ENCODE measurements at regions not wholly inside any gene's neighbourhood (a gene's known extent, or its start where the extent isn't known, plus 50 kb on each side); places are given as distances from the start of the nearest gene placed in this dataset.

DNA sequence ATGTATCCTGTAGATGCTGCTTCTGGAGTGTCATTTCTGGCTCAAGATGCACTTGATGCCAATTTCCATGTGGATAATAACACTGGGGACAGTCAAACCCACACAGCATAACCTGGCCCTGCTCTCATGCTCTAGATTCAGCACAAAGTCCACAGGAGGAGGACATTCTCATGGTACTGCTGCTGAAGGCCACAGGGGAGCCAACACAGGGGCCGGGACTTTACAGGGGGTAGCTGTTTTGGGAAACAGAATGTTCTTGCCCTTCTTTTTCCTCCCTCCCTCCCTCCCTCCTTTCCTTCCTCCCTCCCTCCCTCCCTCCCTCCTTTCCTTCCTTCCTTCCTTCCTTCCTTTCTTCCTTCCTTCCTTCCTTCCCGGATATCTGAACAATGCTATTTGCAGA, 477.4 kb downstream of the PDCD6IP start:
- Mint-ChIP-seq H3K27me3 (ENCODE audit: low read depth) (no peaks in the 10 kb centered on the region), H3K9me3 (ENCODE audit: low read depth) (peaks cover 12% of the 10 kb centered on the region), H3K4me1 (ENCODE audit: low read depth) (peaks cover 2% of the 10 kb centered on the region), H3K4me3 (ENCODE audit: unreplicated experiment) (no peak overlapping the region), H3K27ac (ENCODE audit: unreplicated experiment) (no peak overlapping the region), H3K36me3 (ENCODE audit: low read depth) (no peaks in the 10 kb centered on the region)
- TF ChIP-seq, protein P1, sequence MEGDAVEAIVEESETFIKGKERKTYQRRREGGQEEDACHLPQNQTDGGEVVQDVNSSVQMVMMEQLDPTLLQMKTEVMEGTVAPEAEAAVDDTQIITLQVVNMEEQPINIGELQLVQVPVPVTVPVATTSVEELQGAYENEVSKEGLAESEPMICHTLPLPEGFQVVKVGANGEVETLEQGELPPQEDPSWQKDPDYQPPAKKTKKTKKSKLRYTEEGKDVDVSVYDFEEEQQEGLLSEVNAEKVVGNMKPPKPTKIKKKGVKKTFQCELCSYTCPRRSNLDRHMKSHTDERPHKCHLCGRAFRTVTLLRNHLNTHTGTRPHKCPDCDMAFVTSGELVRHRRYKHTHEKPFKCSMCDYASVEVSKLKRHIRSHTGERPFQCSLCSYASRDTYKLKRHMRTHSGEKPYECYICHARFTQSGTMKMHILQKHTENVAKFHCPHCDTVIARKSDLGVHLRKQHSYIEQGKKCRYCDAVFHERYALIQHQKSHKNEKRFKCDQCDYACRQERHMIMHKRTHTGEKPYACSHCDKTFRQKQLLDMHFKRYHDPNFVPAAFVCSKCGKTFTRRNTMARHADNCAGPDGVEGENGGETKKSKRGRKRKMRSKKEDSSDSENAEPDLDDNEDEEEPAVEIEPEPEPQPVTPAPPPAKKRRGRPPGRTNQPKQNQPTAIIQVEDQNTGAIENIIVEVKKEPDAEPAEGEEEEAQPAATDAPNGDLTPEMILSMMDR (IDR thresholded peaks at IDR 0.05), result no peak
- no peak for DNase-seq (ENCODE audit: low spot score)

DNA sequence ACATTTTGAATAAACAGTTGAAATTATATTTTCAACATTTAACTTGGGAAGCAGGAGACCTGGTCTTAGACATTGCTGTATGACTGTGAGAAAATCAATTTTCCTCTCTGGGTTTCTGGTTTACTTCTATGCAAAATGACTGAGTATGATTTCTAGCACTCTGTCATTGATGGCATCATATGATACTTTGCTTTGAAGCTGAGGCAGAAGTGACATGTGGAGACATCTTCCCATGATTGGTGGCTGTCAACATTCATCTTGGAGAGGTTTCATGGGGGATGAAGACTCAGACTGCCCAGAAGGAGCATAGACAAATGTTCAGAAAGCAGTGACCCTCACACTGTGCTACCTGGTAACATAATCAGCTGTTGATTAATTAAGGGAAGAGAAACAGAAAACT, 477.9 kb downstream of the PDCD6IP start:
- no peak overlapping the region for H3K4me3 Mint-ChIP-seq (ENCODE audit: unreplicated experiment)
- no peak for DNase-seq (ENCODE audit: low spot score)
- no peaks in the 10 kb centered on the region for H3K36me3 Mint-ChIP-seq (ENCODE audit: low read depth)
- TF ChIP-seq, protein P1 (IDR thresholded peaks at IDR 0.05), result no peak
- no peak overlapping the region for H3K27ac Mint-ChIP-seq (ENCODE audit: unreplicated experiment)
- peaks cover 12% of the 10 kb centered on the region for H3K9me3 Mint-ChIP-seq (ENCODE audit: low read depth)
- peaks cover 2% of the 10 kb centered on the region for H3K4me1 Mint-ChIP-seq (ENCODE audit: low read depth)
- no peaks in the 10 kb centered on the region for H3K27me3 Mint-ChIP-seq (ENCODE audit: low read depth)

DNA sequence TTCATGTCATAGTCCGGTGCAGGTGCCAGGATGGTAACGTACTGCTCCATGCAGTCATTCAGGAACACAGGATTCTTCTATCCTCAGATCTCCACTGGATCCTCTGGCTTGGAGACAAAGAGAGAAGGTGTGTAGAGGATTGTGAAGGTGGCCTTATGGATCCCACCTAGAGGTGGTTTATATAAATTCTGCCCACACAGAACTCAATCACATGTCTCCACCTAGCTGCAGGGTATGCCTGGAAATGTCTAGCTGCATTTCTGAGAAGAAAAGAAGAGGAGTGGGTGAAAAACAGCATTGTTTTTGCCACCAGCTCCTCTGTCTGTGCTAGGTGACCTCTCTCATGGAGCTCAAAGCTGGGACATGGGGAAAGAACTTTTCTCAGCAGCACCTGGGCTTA, 478.7 kb downstream of the PDCD6IP start:
- Mint-ChIP-seq H3K9me3 (ENCODE audit: low read depth) (peaks cover 7% of the 10 kb centered on the region), H3K4me3 (ENCODE audit: unreplicated experiment) (no peak overlapping the region), H3K27ac (ENCODE audit: unreplicated experiment) (no peak overlapping the region), H3K4me1 (ENCODE audit: low read depth) (peaks cover 2% of the 10 kb centered on the region), H3K36me3 (ENCODE audit: low read depth) (no peaks in the 10 kb centered on the region), H3K27me3 (ENCODE audit: low read depth) (no peaks in the 10 kb centered on the region)
- no peak for DNase-seq (ENCODE audit: low spot score)
- TF ChIP-seq, protein P1 (IDR thresholded peaks at IDR 0.05), result peak; percentile 10

DNA sequence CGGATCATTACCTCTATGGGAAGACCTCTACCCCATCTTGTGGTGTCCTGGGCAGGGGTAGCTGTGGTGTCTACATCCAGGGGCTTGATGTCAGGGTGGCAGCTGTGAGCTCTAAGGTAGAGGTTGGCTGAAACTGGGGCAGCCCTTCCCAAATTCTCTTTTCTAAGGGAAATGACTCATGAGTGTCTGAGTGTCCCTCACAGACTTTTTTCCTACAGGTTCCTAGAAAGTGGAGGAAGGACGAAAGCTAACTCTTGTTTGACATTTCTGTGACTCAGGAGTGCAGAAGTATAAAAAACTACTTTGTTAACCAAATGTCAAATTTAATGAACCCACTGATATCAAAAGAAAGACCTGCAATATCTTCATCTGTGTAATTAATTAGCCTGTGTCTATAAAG, 481.5 kb downstream of the PDCD6IP start:
- no peak overlapping the region for H3K4me3 Mint-ChIP-seq (ENCODE audit: unreplicated experiment)
- H3K9me3 Mint-ChIP-seq (ENCODE audit: low read depth), result no peaks in the 10 kb centered on the region
- H3K36me3 Mint-ChIP-seq (ENCODE audit: low read depth), result no peaks in the 10 kb centered on the region
- TF ChIP-seq, protein P1 (IDR thresholded peaks at IDR 0.05), result no peak
- no peak overlapping the region for H3K27ac Mint-ChIP-seq (ENCODE audit: unreplicated experiment)
- no peak for DNase-seq (ENCODE audit: low spot score)
- no peaks in the 10 kb centered on the region for H3K27me3 Mint-ChIP-seq (ENCODE audit: low read depth)
- peaks cover 2% of the 10 kb centered on the region for H3K4me1 Mint-ChIP-seq (ENCODE audit: low read depth)

DNA sequence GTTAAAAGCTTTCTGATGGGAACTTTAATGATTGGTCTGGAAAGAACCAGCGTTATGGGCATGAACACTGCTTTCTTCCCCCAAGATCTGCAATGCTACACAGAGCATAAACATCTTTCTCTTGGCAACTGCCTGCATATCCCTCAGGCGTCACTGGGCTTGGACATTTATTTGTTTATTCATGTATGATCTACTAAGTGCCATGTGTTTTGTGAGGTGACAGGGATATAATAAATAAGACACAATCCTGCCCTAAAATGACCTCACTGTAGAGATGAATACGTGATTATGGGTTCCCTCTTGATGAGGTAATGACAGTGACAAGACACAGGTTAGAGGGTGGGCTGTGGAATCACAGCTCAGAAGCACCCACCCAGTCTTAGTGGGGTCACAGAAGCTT, 485.3 kb downstream of the PDCD6IP start:
- peaks cover 2% of the 10 kb centered on the region for H3K4me1 Mint-ChIP-seq (ENCODE audit: low read depth)
- no peaks in the 10 kb centered on the region for H3K36me3 Mint-ChIP-seq (ENCODE audit: low read depth)
- no peak for DNase-seq (ENCODE audit: low spot score)
- no peak overlapping the region for H3K27ac Mint-ChIP-seq (ENCODE audit: unreplicated experiment)
- no peak overlapping the region for H3K4me3 Mint-ChIP-seq (ENCODE audit: unreplicated experiment)
- peaks cover 4% of the 10 kb centered on the region for H3K27me3 Mint-ChIP-seq (ENCODE audit: low read depth)
- H3K9me3 Mint-ChIP-seq (ENCODE audit: low read depth), result no peaks in the 10 kb centered on the region
- TF ChIP-seq, protein P1 (IDR thresholded peaks at IDR 0.05), result no peak
